ENCODE measurements at regions not wholly inside any gene's neighbourhood (a gene's known extent, or its start where the extent isn't known, plus 50 kb on each side); places are given as distances from the start of the nearest gene placed in this dataset.

DNA sequence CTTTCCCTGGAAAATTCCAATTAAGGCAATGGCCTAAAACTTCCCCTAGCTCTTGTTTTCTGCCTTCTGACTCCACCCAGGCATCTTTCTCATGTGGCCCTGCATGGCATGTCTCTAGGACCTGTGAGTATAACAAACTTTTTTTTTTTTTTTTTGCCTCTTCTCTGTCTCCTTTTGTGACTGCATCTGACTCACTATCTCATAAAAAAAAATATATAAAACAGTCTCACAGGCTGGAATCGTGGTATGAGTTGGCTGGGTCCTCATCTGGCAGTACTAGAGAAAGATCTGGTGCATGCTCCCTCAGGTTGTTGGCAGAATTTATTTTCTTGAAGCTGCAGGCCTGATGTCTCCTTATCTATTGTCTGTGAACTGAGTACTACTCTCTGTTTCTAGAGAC, 313.9 kb downstream of the TECRL start:
- no peak for TF ChIP-seq EZH2phosphoT487 (IDR thresholded peaks at IDR 0.05; ENCODE audit: borderline replicate concordance, low read length)
- TF ChIP-seq, protein P1, sequence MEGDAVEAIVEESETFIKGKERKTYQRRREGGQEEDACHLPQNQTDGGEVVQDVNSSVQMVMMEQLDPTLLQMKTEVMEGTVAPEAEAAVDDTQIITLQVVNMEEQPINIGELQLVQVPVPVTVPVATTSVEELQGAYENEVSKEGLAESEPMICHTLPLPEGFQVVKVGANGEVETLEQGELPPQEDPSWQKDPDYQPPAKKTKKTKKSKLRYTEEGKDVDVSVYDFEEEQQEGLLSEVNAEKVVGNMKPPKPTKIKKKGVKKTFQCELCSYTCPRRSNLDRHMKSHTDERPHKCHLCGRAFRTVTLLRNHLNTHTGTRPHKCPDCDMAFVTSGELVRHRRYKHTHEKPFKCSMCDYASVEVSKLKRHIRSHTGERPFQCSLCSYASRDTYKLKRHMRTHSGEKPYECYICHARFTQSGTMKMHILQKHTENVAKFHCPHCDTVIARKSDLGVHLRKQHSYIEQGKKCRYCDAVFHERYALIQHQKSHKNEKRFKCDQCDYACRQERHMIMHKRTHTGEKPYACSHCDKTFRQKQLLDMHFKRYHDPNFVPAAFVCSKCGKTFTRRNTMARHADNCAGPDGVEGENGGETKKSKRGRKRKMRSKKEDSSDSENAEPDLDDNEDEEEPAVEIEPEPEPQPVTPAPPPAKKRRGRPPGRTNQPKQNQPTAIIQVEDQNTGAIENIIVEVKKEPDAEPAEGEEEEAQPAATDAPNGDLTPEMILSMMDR (IDR thresholded peaks at IDR 0.05; ENCODE audit: low read depth, low read length, poor library complexity, severe bottlenecking): no peak

Measured in DOHH2 (cell line).